ENCODE measurements at regions not wholly inside any gene's neighbourhood (a gene's known extent, or its start where the extent isn't known, plus 50 kb on each side); places are given as distances from the start of the nearest gene placed in this dataset.

DNA sequence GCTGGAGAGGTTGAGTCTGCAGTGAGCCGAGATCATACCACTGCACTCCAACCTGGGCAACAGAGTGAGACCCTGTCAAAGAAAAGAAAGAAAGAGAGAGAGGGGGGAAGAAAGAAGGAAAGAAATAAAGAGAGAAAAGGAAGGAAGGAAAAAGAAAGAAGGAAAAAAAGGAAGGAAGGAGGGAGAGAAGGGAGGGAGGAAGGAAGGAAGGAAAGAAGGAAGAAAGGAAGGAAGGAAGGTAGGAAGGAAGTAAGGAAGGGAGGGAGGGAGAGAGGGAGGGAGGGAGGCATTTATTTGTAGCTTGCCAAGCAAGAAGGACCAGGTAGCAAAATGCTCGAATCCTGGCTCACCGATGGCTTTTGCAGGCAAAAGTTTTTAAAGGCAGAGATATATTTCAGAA, 74.5 kb upstream of the BAIAP2L1 start:
- TF ChIP-seq, protein P1, sequence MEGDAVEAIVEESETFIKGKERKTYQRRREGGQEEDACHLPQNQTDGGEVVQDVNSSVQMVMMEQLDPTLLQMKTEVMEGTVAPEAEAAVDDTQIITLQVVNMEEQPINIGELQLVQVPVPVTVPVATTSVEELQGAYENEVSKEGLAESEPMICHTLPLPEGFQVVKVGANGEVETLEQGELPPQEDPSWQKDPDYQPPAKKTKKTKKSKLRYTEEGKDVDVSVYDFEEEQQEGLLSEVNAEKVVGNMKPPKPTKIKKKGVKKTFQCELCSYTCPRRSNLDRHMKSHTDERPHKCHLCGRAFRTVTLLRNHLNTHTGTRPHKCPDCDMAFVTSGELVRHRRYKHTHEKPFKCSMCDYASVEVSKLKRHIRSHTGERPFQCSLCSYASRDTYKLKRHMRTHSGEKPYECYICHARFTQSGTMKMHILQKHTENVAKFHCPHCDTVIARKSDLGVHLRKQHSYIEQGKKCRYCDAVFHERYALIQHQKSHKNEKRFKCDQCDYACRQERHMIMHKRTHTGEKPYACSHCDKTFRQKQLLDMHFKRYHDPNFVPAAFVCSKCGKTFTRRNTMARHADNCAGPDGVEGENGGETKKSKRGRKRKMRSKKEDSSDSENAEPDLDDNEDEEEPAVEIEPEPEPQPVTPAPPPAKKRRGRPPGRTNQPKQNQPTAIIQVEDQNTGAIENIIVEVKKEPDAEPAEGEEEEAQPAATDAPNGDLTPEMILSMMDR (IDR thresholded peaks at IDR 0.05), result no peak
- TF ChIP-seq POLR2A (IDR thresholded peaks at IDR 0.05), result no peak
